Mammary epithelial cell (primary cell): ENCODE measurements at regions not wholly inside any gene's neighbourhood (a gene's known extent, or its start where the extent isn't known, plus 50 kb on each side); places are given as distances from the start of the nearest gene placed in this dataset.

Experiments used
- EZH2 ChIP-seq: IDR thresholded peaks from 2 replicates; pipeline ENCODE4 v1.6.1; 2012; ENCODE audit warnings: low read length, inconsistent platforms, borderline replicate concordance
- TF ChIP-seq, protein P1 (sequence below), 2 donors: IDR thresholded peaks in 1 of 2; conservative IDR thresholded peaks in 1 of 2; 2 replicates each; pipeline ENCODE4 v1.5.1; 2011 to 2012; ENCODE audit warnings: inconsistent platforms in 2 of 2, low read length in 2 of 2, mild to moderate bottlenecking in 2 of 2, control low read depth in 1 of 2, low read depth in 1 of 2; ENCODE audit not compliant: insufficient read depth in 1 of 2; ENCODE audit errors: extremely low read depth in 1 of 2

DNA sequence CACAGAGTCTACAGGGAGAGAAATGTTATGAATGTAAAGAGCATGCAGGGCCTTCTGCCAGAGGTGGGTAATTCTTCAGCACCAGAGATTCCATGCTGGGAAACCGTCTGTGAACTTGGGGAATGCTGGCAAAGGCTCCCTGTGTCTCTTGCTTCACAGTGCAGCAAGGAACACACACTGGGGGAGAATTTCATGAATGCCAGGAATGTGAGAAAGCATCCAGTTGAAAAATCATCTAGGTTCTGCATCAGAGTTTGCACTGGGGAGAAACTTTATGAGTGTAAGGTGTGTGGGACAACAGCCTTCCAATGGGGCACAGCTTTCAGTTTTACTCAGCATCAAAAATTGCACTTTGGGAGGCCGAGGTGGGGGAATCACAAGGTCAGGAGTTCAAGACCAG lies 224.3 kb upstream of the IGFBP3 start:
- no peak for TF ChIP-seq EZH2
- TF ChIP-seq, protein P1, sequence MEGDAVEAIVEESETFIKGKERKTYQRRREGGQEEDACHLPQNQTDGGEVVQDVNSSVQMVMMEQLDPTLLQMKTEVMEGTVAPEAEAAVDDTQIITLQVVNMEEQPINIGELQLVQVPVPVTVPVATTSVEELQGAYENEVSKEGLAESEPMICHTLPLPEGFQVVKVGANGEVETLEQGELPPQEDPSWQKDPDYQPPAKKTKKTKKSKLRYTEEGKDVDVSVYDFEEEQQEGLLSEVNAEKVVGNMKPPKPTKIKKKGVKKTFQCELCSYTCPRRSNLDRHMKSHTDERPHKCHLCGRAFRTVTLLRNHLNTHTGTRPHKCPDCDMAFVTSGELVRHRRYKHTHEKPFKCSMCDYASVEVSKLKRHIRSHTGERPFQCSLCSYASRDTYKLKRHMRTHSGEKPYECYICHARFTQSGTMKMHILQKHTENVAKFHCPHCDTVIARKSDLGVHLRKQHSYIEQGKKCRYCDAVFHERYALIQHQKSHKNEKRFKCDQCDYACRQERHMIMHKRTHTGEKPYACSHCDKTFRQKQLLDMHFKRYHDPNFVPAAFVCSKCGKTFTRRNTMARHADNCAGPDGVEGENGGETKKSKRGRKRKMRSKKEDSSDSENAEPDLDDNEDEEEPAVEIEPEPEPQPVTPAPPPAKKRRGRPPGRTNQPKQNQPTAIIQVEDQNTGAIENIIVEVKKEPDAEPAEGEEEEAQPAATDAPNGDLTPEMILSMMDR (conservative IDR thresholded peaks at IDR 0.05 in 1 of 2, IDR thresholded peaks at IDR 0.05 in 1 of 2; ENCODE audit: extremely low read depth in 1 of 2, insufficient read depth in 1 of 2, low read depth in 1 of 2, low read length in 2 of 2) = no peak
